ENCODE measurements at regions not wholly inside any gene's neighbourhood (a gene's known extent, or its start where the extent isn't known, plus 50 kb on each side); places are given as distances from the start of the nearest gene placed in this dataset.
"Not testable (repeated sequence)": the region's sequence is repeated elsewhere in the genome, so short reads cannot be mapped to it uniquely, and the experiment has no call there.

GRCh38 chr5:127133071-127133470, 59.8 kb upstream of the C5orf63 start:
- no peak for DNase-seq

GRCh38 chr5:127136908-127137307, 63.6 kb upstream of the C5orf63 start:
- no peak for DNase-seq
- H3K27me3 Mint-ChIP-seq: peaks cover 13% of the 10 kb centered on the region
- H3K4me1 Mint-ChIP-seq: no peaks in the 10 kb centered on the region
- no peak for ATAC-seq
- no peak overlapping the region for H3K4me3 Mint-ChIP-seq
- no peak overlapping the region for H3K27ac Mint-ChIP-seq
- no peaks in the 10 kb centered on the region for H3K9me3 Mint-ChIP-seq

More at GRCh38 chr5:127133071-127133470, 59.8 kb upstream of the C5orf63 start:
- H3K9me3 Mint-ChIP-seq: no peaks in the 10 kb centered on the region
- H3K27me3 Mint-ChIP-seq: peaks cover 4% of the 10 kb centered on the region
- H3K4me1 Mint-ChIP-seq: no peaks in the 10 kb centered on the region
- no peak for ATAC-seq
- H3K27ac Mint-ChIP-seq: no peak overlapping the region
- H3K4me3 Mint-ChIP-seq: no peak overlapping the region

GRCh38 chr5:127143722-127144121, 70.4 kb upstream of the C5orf63 start:
- no peak for ATAC-seq
- no peak for DNase-seq
- Mint-ChIP-seq H3K4me3 (no peak overlapping the region), H3K4me1 (no peaks in the 10 kb centered on the region), H3K27me3 (peaks cover 7% of the 10 kb centered on the region), H3K27ac (peak overlapping the region in 1 of 2 donors; percentile 20), H3K9me3 (no peaks in the 10 kb centered on the region)

GRCh38 chr5:127153031-127153430, 79.7 kb upstream of the C5orf63 start:
- no peak for DNase-seq
- Mint-ChIP-seq H3K27me3 (peaks cover 8% of the 10 kb centered on the region), H3K27ac (no peak overlapping the region), H3K9me3 (peaks cover 16 to 17% of the 10 kb centered on the region in 2 donors), H3K4me3 (no peak overlapping the region), H3K4me1 (no peaks in the 10 kb centered on the region)
- no peak for ATAC-seq

- H3K4me1 Mint-ChIP-seq: no peaks in the 10 kb centered on the region
- DNase-seq (no peak), ATAC-seq (no peak)
- peaks cover 8% of the 10 kb centered on the region for H3K27me3 Mint-ChIP-seq
- H3K9me3 Mint-ChIP-seq: peaks cover 17 to 22% of the 10 kb centered on the region in 2 donors
- H3K4me3 Mint-ChIP-seq: no peak overlapping the region
- H3K27ac Mint-ChIP-seq: no peak overlapping the region
Observed at GRCh38 chr5:127153521-127153920, 80.2 kb upstream of the C5orf63 start.

GRCh38 chr5:127163750-127164149, 90.4 kb upstream of the C5orf63 start:
- H3K27ac Mint-ChIP-seq: no peak overlapping the region
- H3K27me3 Mint-ChIP-seq: peaks cover 16% of the 10 kb centered on the region
- ATAC-seq: no peak
- no peak for DNase-seq
- peaks cover 2 to 7% of the 10 kb centered on the region in 2 donors for H3K9me3 Mint-ChIP-seq
- H3K4me1 Mint-ChIP-seq: no peaks in the 10 kb centered on the region
- H3K4me3 Mint-ChIP-seq: no peak overlapping the region

GRCh38 chr5:127170918-127171600, 97.8 kb upstream of the C5orf63 start:
- Mint-ChIP-seq H3K4me3 (no peak overlapping the region), H3K27ac (no peak overlapping the region), H3K9me3 (peaks cover 9 to 21% of the 10 kb centered on the region in 2 donors), H3K4me1 (no peaks in the 10 kb centered on the region), H3K27me3 (peaks cover 7% of the 10 kb centered on the region)
- peak; percentile 74 for ATAC-seq
- DNase-seq: peak in 1 of 2 donors; percentile 19

GRCh38 chr5:127176769-127177168, 103.5 kb upstream of the C5orf63 start:
- Mint-ChIP-seq H3K27me3 (peaks cover 15% of the 10 kb centered on the region), H3K27ac (no peak overlapping the region), H3K4me1 (no peaks in the 10 kb centered on the region), H3K4me3 (no peak overlapping the region), H3K9me3 (peaks cover 9 to 21% of the 10 kb centered on the region in 2 donors)
- ATAC-seq (no peak), DNase-seq (no peak)

- DNase-seq, H3K4me1 Mint-ChIP-seq, ATAC-seq, H3K9me3 Mint-ChIP-seq, H3K4me3 Mint-ChIP-seq, H3K27ac Mint-ChIP-seq, H3K27me3 Mint-ChIP-seq: not testable (repeated sequence)
Observed at GRCh38 chr5:127182631-127183030, 108.0 kb upstream of the MEGF10 start.

- ATAC-seq (no peak), DNase-seq (no peak)
- H3K9me3 Mint-ChIP-seq: no peaks in the 10 kb centered on the region
- H3K4me1 Mint-ChIP-seq: no peaks in the 10 kb centered on the region
- H3K4me3 Mint-ChIP-seq: no peak overlapping the region
- no peak overlapping the region for H3K27ac Mint-ChIP-seq
- peaks cover 7% of the 10 kb centered on the region for H3K27me3 Mint-ChIP-seq
Observed at GRCh38 chr5:127183332-127183731, 107.3 kb upstream of the MEGF10 start.

GRCh38 chr5:127184851-127185250, 105.7 kb upstream of the MEGF10 start:
- Mint-ChIP-seq H3K27ac (no peak overlapping the region), H3K9me3 (no peaks in the 10 kb centered on the region), H3K4me1 (no peaks in the 10 kb centered on the region), H3K27me3 (peaks cover 7% of the 10 kb centered on the region), H3K4me3 (no peak overlapping the region)
- DNase-seq (no peak), ATAC-seq (no peak)

- H3K27me3 Mint-ChIP-seq: peaks cover 7% of the 10 kb centered on the region
- H3K4me1 Mint-ChIP-seq: no peaks in the 10 kb centered on the region
Observed at GRCh38 chr5:127186657-127187056, 103.9 kb upstream of the MEGF10 start.

GRCh38 chr5:127187706-127188105, 102.9 kb upstream of the MEGF10 start:
- ATAC-seq (no peak), DNase-seq (no peak)
- peaks cover 7% of the 10 kb centered on the region for H3K27me3 Mint-ChIP-seq
- no peaks in the 10 kb centered on the region for H3K4me1 Mint-ChIP-seq
- H3K27ac Mint-ChIP-seq: no peak overlapping the region
- no peak overlapping the region for H3K4me3 Mint-ChIP-seq
- no peaks in the 10 kb centered on the region for H3K9me3 Mint-ChIP-seq

More at GRCh38 chr5:127186657-127187056, 103.9 kb upstream of the MEGF10 start:
- DNase-seq (no peak), ATAC-seq (no peak)
- no peaks in the 10 kb centered on the region for H3K9me3 Mint-ChIP-seq
- H3K27ac Mint-ChIP-seq: no peak overlapping the region
- H3K4me3 Mint-ChIP-seq: no peak overlapping the region

GRCh38 chr5:127192150-127192549, 98.4 kb upstream of the MEGF10 start:
- Mint-ChIP-seq H3K9me3 (no peaks in the 10 kb centered on the region), H3K27me3 (no peaks in the 10 kb centered on the region), H3K4me1 (no peaks in the 10 kb centered on the region), H3K27ac (no peak overlapping the region), H3K4me3 (no peak overlapping the region)
- no peak for DNase-seq
- no peak for ATAC-seq

- Mint-ChIP-seq H3K27me3 (no peaks in the 10 kb centered on the region), H3K4me1 (no peaks in the 10 kb centered on the region), H3K9me3 (peaks cover 0 to 1% of the 10 kb centered on the region in 2 donors), H3K4me3 (no peak overlapping the region), H3K27ac (no peak overlapping the region)
- ATAC-seq (no peak), DNase-seq (no peak)
Observed at GRCh38 chr5:127192836-127193338, 97.7 kb upstream of the MEGF10 start.

GRCh38 chr5:127196042-127196441, 94.6 kb upstream of the MEGF10 start:
- H3K4me1 Mint-ChIP-seq: no peaks in the 10 kb centered on the region
- H3K27ac Mint-ChIP-seq: peak overlapping the region in 1 of 2 donors; percentile 5
- H3K4me3 Mint-ChIP-seq: no peak overlapping the region
- peaks cover 17% of the 10 kb centered on the region for H3K27me3 Mint-ChIP-seq
- DNase-seq (no peak), ATAC-seq (no peak)
- H3K9me3 Mint-ChIP-seq: peaks cover 13 to 21% of the 10 kb centered on the region in 2 donors
